Keratinocyte (primary cell): ENCODE measurements at regions not wholly inside any gene's neighbourhood (a gene's known extent, or its start where the extent isn't known, plus 50 kb on each side); places are given as distances from the start of the nearest gene placed in this dataset.

Experiments
- DNase-seq: peaks from one replicate; pipeline ENCODE4 v3.0.0-alpha.2; 2011; ENCODE audit warnings: low read depth, missing footprints, low spot score
- FAIRE-seq: peaks from 2 replicates; lab custom pipeline; 2011; peaks lifted over from hg19 to GRCh38; lab: Jason Lieb, UNC
- H2AFZ ChIP-seq: 2 replicates; pipeline ENCODE4 v1.6.0; 2012; ENCODE audit warnings: low read length, control low read depth, inconsistent platforms; ENCODE audit not compliant: control insufficient read depth
- H3K27ac ChIP-seq: 2 replicates; pipeline ENCODE4 v1.5.1; 2011; ENCODE audit warnings: low read length; ENCODE audit not compliant: control insufficient read depth, insufficient read depth
- H3K27me3 ChIP-seq: 3 replicates; pipeline ENCODE4 v1.6.0; 2011; ENCODE audit warnings: low read length; ENCODE audit not compliant: control insufficient read depth, insufficient read depth; ENCODE audit errors: extremely low read depth
- H3K36me3 ChIP-seq, 2 experiments: 2 replicates in 1 of 2; 3 replicates in 1 of 2; pipeline ENCODE4 v1.5.1; 2011; ENCODE audit warnings: low read length in 2 of 2, mild to moderate bottlenecking in 1 of 2; ENCODE audit not compliant: control insufficient read depth in 2 of 2, insufficient read depth in 2 of 2; ENCODE audit errors: extremely low read depth in 1 of 2
- H3K4me1 ChIP-seq: 3 replicates; pipeline ENCODE4 v1.5.1; 2011; ENCODE audit warnings: low read length; ENCODE audit not compliant: control insufficient read depth, insufficient read depth; ENCODE audit errors: extremely low read depth
- H3K4me2 ChIP-seq: 3 replicates; pipeline ENCODE4 v1.6.0; 2011; ENCODE audit warnings: low read depth, low read length; ENCODE audit not compliant: control insufficient read depth, insufficient read depth; ENCODE audit errors: extremely low read depth
- H3K4me3 ChIP-seq, 3 experiments: fragments of 200-600 bp in 1 of 3; sonication (generic) in 1 of 3; 2 replicates in 2 of 3; 3 replicates in 1 of 3; pipeline ENCODE4 v1.5.1; 2011 to 2016; ENCODE audit warnings: low read length in 3 of 3, mild to moderate bottlenecking in 3 of 3, control low read depth in 2 of 3, inconsistent platforms in 1 of 3, low read depth in 1 of 3, mixed read lengths in 1 of 3, mixed run types in 1 of 3, moderate library complexity in 1 of 3; ENCODE audit not compliant: control insufficient read depth in 2 of 3, insufficient read depth in 2 of 3; ENCODE audit errors: extremely low read depth in 1 of 3
- H3K79me2 ChIP-seq: 2 replicates; pipeline ENCODE4 v1.6.0; 2012; ENCODE audit warnings: low read length; ENCODE audit not compliant: control insufficient read depth, insufficient read depth
- H3K9ac ChIP-seq: 3 replicates; pipeline ENCODE4 v1.6.0; 2011; ENCODE audit warnings: low read length; ENCODE audit not compliant: control insufficient read depth, insufficient read depth; ENCODE audit errors: extremely low read depth
- H3K9me1 ChIP-seq: 3 replicates; pipeline ENCODE4 v1.6.0; 2011; ENCODE audit warnings: low read length; ENCODE audit not compliant: control insufficient read depth, insufficient read depth; ENCODE audit errors: extremely low read depth
- H3K9me3 ChIP-seq: 2 replicates; pipeline ENCODE4 v1.5.1; 2012; ENCODE audit warnings: low read depth, low read length; ENCODE audit not compliant: control insufficient read depth
- H4K20me1 ChIP-seq: 3 replicates; pipeline ENCODE4 v1.6.0; 2011; ENCODE audit warnings: low read length; ENCODE audit not compliant: control insufficient read depth, insufficient read depth; ENCODE audit errors: extremely low read depth
- EZH2 ChIP-seq: IDR thresholded peaks from one replicate; pipeline ENCODE4 v1.6.1; 2012; ENCODE audit warnings: inconsistent platforms, mild to moderate bottlenecking, low read length, moderate library complexity
- dilution Hi-C: fragments of 300-500 bp; cut with MboI; formaldehyde crosslinking; loops from one replicate; pipeline ENCODE4 v1.7.0; 2020; ENCODE audit warnings: low sequenced_read_pairs; ENCODE audit not compliant: extremely low pct_ligation_motif_present
- TF ChIP-seq, protein P1 (sequence below), 3 experiments: IDR thresholded peaks in 1 of 3; conservative IDR thresholded peaks in 1 of 3; optimal IDR thresholded peaks in 1 of 3; 2 replicates in 2 of 3; 3 replicates in 1 of 3; pipeline versions ENCODE3 to v1.5.1; 2011; ENCODE audit warnings: low read length in 3 of 3, mild to moderate bottlenecking in 3 of 3, moderate library complexity in 2 of 3, control low read depth in 1 of 3, inconsistent platforms in 1 of 3; ENCODE audit not compliant: insufficient read depth in 2 of 3; ENCODE audit errors: extremely low read depth in 1 of 3

DNA sequence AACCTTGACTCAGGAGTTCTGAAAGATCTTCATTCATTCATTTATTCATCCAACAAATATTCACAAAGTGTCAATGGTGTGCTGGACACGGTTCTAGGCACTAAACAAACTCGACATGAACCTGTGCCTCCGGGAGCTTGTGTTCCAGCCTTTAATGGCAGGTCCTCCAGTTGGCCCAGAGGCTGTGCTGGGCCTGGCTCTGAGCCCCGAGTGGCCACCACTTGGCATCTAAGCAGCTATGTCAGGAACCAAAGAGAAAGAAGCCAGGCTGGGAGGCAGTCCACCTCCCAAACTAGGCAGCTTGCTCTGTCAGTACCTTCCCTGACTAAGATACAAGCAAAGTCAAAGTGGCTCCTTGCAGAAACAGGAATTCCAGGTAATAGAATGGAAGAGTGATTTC is 233.6 kb downstream of the BUD13 start:
- Histone ChIP-seq H3K4me3 (no peak overlapping the region), H3K9me3 (no peaks in the 10 kb centered on the region), H3K4me1 (no peaks in the 10 kb centered on the region), H4K20me1 (no peaks in the 10 kb centered on the region), H3K36me3 (no peaks in the 10 kb centered on the region), H3K79me2 (no peaks in the 10 kb centered on the region), H3K4me2 (no peak overlapping the region), H3K27me3 (peaks cover 5% of the 10 kb centered on the region), H3K9me1 (no peaks in the 10 kb centered on the region), H3K9ac (no peak overlapping the region), H3K27ac (no peak overlapping the region), H2AFZ (no peak overlapping the region)
- dilution Hi-C loops: no loop called here
- DNase-seq (no peak), FAIRE-seq (no peak)
- no peak for TF ChIP-seq EZH2
- TF ChIP-seq, protein P1, sequence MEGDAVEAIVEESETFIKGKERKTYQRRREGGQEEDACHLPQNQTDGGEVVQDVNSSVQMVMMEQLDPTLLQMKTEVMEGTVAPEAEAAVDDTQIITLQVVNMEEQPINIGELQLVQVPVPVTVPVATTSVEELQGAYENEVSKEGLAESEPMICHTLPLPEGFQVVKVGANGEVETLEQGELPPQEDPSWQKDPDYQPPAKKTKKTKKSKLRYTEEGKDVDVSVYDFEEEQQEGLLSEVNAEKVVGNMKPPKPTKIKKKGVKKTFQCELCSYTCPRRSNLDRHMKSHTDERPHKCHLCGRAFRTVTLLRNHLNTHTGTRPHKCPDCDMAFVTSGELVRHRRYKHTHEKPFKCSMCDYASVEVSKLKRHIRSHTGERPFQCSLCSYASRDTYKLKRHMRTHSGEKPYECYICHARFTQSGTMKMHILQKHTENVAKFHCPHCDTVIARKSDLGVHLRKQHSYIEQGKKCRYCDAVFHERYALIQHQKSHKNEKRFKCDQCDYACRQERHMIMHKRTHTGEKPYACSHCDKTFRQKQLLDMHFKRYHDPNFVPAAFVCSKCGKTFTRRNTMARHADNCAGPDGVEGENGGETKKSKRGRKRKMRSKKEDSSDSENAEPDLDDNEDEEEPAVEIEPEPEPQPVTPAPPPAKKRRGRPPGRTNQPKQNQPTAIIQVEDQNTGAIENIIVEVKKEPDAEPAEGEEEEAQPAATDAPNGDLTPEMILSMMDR (optimal IDR thresholded peaks at IDR 0.05 in 1 of 3, IDR thresholded peaks at IDR 0.05 in 1 of 3, conservative IDR thresholded peaks at IDR 0.05 in 1 of 3; ENCODE audit: extremely low read depth in 1 of 3, insufficient read depth in 2 of 3, low read length in 3 of 3): no peak

DNA sequence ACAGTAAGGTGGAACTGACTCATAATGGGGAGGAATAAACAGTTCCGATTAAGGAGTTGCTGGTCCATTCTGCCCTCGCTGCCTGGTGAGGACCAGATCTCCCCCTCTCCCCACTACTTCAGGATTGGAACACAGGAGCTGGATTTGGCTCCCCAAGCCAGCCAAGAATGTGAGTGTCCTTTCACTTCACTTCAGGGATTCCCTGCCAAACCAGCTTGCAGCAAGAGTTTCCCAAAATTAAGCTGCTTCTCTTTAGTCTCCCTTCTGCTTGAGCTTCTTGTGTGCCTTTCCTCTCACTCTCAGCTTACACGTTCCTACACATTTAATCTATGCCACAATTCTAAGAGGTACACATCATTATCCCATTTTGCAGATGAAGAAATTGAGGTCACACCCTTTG is 234.1 kb downstream of the BUD13 start:
- no peaks in the 10 kb centered on the region for H3K4me1 ChIP-seq
- H2AFZ ChIP-seq: no peak overlapping the region
- H3K36me3 ChIP-seq: no peaks in the 10 kb centered on the region
- H3K79me2 ChIP-seq: no peaks in the 10 kb centered on the region
- peaks cover 5% of the 10 kb centered on the region for H3K27me3 ChIP-seq
- dilution Hi-C loops: no loop called here
- TF ChIP-seq EZH2: no peak
- TF ChIP-seq, protein P1 (optimal IDR thresholded peaks at IDR 0.05 in 1 of 3, IDR thresholded peaks at IDR 0.05 in 1 of 3, conservative IDR thresholded peaks at IDR 0.05 in 1 of 3; ENCODE audit: extremely low read depth in 1 of 3, insufficient read depth in 2 of 3, low read length in 3 of 3): no peak
- H3K9me3 ChIP-seq: no peaks in the 10 kb centered on the region
- H3K27ac ChIP-seq: no peak overlapping the region
- H3K9ac ChIP-seq: no peak overlapping the region
- H3K9me1 ChIP-seq: no peaks in the 10 kb centered on the region
- no peak for DNase-seq
- H3K4me3 ChIP-seq: no peak overlapping the region
- no peaks in the 10 kb centered on the region for H4K20me1 ChIP-seq
- no peak overlapping the region for H3K4me2 ChIP-seq
- FAIRE-seq: no peak
